SK-N-SH (cell line): ENCODE measurements at regions not wholly inside any gene's neighbourhood (a gene's known extent, or its start where the extent isn't known, plus 50 kb on each side); places are given as distances from the start of the nearest gene placed in this dataset.

Source experiments
- CTCF ChIA-PET: fragments of 300-600, 350-600 bp; formaldehyde crosslinking; extraction: SDS; loops from one replicate; lab custom pipeline; 2021; lab: Yijun Ruan, JAX
- POLR2A ChIA-PET: fragments of 350-600 bp; sonication (Branson Sonifier 250); formaldehyde crosslinking; extraction: SDS; loops from one replicate; lab custom pipeline; 2020; ENCODE audit warnings: antibody characterized with exemption, inconsistent platforms; lab: Yijun Ruan, JAX
- DNase-seq: peaks from one replicate; pipeline ENCODE4 v3.0.0; 2012
- H2AFZ ChIP-seq: fragments of 200-600 bp; sonication (generic); 2 replicates; pipeline ENCODE4 v1.8.1; 2016; ENCODE audit warnings: antibody characterized with exemption, mild to moderate bottlenecking, low read depth
- H3F3A ChIP-seq: fragments of 200-600 bp; sonication (generic); replicated peaks from 2 replicates; pipeline ENCODE3; 2016; ENCODE audit warnings: antibody characterized with exemption, mild to moderate bottlenecking; ENCODE audit not compliant: insufficient read depth
- H3K27ac ChIP-seq, 2 experiments: fragments of 200-500 bp in 1 of 2; fragments of 200-600 bp in 1 of 2; sonication (Bioruptor generic) in 1 of 2; sonication (generic), shearing (Covaris generic) in 1 of 2; 2 replicates each; pipeline versions ENCODE4 v1.5.1 to v1.6.1; 2014 to 2016; ENCODE audit warnings: low read depth in 2 of 2, inconsistent platforms in 1 of 2, low read length in 1 of 2, mild to moderate bottlenecking in 1 of 2, mixed read lengths in 1 of 2
- H3K27me3 ChIP-seq: fragments of 200-600 bp; sonication (generic), shearing (Covaris generic); 2 replicates; pipeline ENCODE4 v1.6.1; 2016; ENCODE audit warnings: mixed run types; ENCODE audit not compliant: insufficient read depth
- H3K36me3 ChIP-seq, 2 experiments: fragments of 200-500 bp in 1 of 2; fragments of 200-600 bp in 1 of 2; sonication (Bioruptor generic) in 1 of 2; sonication (generic) in 1 of 2; replicated peaks in 1 of 2; 2 replicates each; pipeline versions ENCODE3 to v1.5.1; 2014 to 2016; ENCODE audit warnings: low read length in 1 of 2, mild to moderate bottlenecking in 1 of 2; ENCODE audit not compliant: insufficient read depth in 2 of 2, control insufficient read depth in 1 of 2
- H3K4me1 ChIP-seq, 2 experiments: fragments of 200-500 bp in 1 of 2; fragments of 200-600 bp in 1 of 2; sonication (Bioruptor generic) in 1 of 2; sonication (generic), shearing (Covaris generic) in 1 of 2; 2 replicates each; pipeline versions ENCODE4 v1.5.1 to v1.6.1; 2014 to 2016; ENCODE audit warnings: low read depth in 1 of 2, low read length in 1 of 2, mixed run types in 1 of 2; ENCODE audit not compliant: insufficient read depth in 2 of 2, control insufficient read depth in 1 of 2
- H3K4me2 ChIP-seq: fragments of 200-600 bp; sonication (generic), shearing (Covaris generic); 2 replicates; pipeline ENCODE4 v1.6.1; 2017; ENCODE audit warnings: mixed run types
- H3K4me3 ChIP-seq, 2 experiments: fragments of 200-500 bp in 1 of 2; fragments of 200-600 bp in 1 of 2; sonication (Bioruptor generic) in 1 of 2; sonication (generic), shearing (Covaris generic) in 1 of 2; 2 replicates each; pipeline versions ENCODE4 v1.5.1 to v1.8.1; 2014 to 2016; ENCODE audit warnings: low read depth in 2 of 2, inconsistent platforms in 1 of 2, low read length in 1 of 2, mild to moderate bottlenecking in 1 of 2, mixed read lengths in 1 of 2, moderate library complexity in 1 of 2
- H3K79me2 ChIP-seq: fragments of 200-600 bp; sonication (generic); 2 replicates; pipeline ENCODE4 v1.8.1; 2017; ENCODE audit warnings: mild to moderate bottlenecking; ENCODE audit not compliant: insufficient read depth
- H3K9ac ChIP-seq: fragments of 200-600 bp; sonication (generic); 2 replicates; pipeline ENCODE4 v1.6.1; 2017; ENCODE audit warnings: mixed run types
- H3K9me2 ChIP-seq: fragments of 200-600 bp; sonication (generic); 2 replicates; pipeline ENCODE4 v1.6.1; 2017; ENCODE audit warnings: mixed run types
- H3K9me3 ChIP-seq: fragments of 200-600 bp; sonication (generic); 2 replicates; pipeline ENCODE4 v1.6.1; 2017; ENCODE audit warnings: mixed run types, mild to moderate bottlenecking, moderate library complexity
- H4K20me1 ChIP-seq: fragments of 200-600 bp; sonication (generic); 2 replicates; pipeline ENCODE4 v1.6.1; 2017; ENCODE audit warnings: mild to moderate bottlenecking, mixed run types; ENCODE audit not compliant: insufficient read depth
- CTCF ChIP-seq: fragments of 200-600 bp; sonication (generic); IDR thresholded peaks from 2 replicates; pipeline ENCODE4 v1.6.1; 2017; ENCODE audit warnings: antibody characterized with exemption, mild to moderate bottlenecking, moderate library complexity
- EP300 ChIP-seq, 2 experiments: IDR thresholded peaks; 2 replicates each; pipeline versions ENCODE4 v1.4.0 to v1.6.1; 2012; ENCODE audit warnings: borderline replicate concordance in 1 of 2, low read depth in 1 of 2, low read length in 1 of 2
- FOXJ3 ChIP-seq: sonication (generic); formaldehyde crosslinking; IDR thresholded peaks from 2 replicates; pipeline ENCODE4 v1.5.1; 2020; ENCODE audit warnings: mild to moderate bottlenecking, missing genetic modification reagents
- JUND ChIP-seq: IDR thresholded peaks from 2 replicates; pipeline ENCODE4 v1.4.0; 2012
- MAX ChIP-seq: IDR thresholded peaks from 2 replicates; pipeline ENCODE4 v1.4.0; 2012; ENCODE audit warnings: low read depth
- RAD21 ChIP-seq: IDR thresholded peaks from 2 replicates; pipeline ENCODE4 v1.6.1; 2012; ENCODE audit warnings: mild to moderate bottlenecking, low read length
- SIN3A ChIP-seq: IDR thresholded peaks from 2 replicates; pipeline ENCODE4 v1.6.1; 2012; ENCODE audit warnings: low read depth, mild to moderate bottlenecking, low read length, moderate library complexity, borderline replicate concordance
- SMC3 ChIP-seq: IDR thresholded peaks from 2 replicates; pipeline ENCODE4 v1.6.1; 2012; ENCODE audit warnings: low read depth, low read length, improper control_type of control experiment
- TAF1 ChIP-seq: IDR thresholded peaks from 2 replicates; pipeline ENCODE4 v1.6.1; 2012; ENCODE audit warnings: low read depth, mild to moderate bottlenecking, low read length, moderate library complexity, borderline replicate concordance
- TCF12 ChIP-seq: IDR thresholded peaks from 2 replicates; pipeline ENCODE4 v1.4.0; 2012
- USF1 ChIP-seq: IDR thresholded peaks from 2 replicates; pipeline ENCODE4 v1.4.0; 2012; ENCODE audit warnings: low read depth, borderline replicate concordance
- USF2 ChIP-seq: fragments of 150-350 bp; IDR thresholded peaks from 2 replicates; pipeline ENCODE4 v1.6.1; 2017; ENCODE audit warnings: antibody characterized with exemption, low read length, low read depth, borderline replicate concordance
- YY1 ChIP-seq: IDR thresholded peaks from 2 replicates; pipeline ENCODE4 v1.4.0; 2012; ENCODE audit warnings: low read depth, mild to moderate bottlenecking
- ZBTB33 ChIP-seq: IDR thresholded peaks from 2 replicates; pipeline ENCODE4 v1.4.0; 2012; ENCODE audit warnings: low read depth, borderline replicate concordance
- WGBS: methylation state at CpG from one replicate; pipeline ENCODE4 v1.1.6; 2017; ENCODE audit warnings: low lambda C conversion rate; 5-methylcytosine and 5-hydroxymethylcytosine counted together

- TF ChIP-seq TAF1 (no peak), YY1 (no peak)
Measured at GRCh38 chr12:28941248-28941647, 207.8 kb upstream of the FAR2 start (continued).

- TF ChIP-seq USF1 (no peak), RAD21 (no peak), TCF12 (no peak), SMC3 (no peak), TAF1 (no peak), ZBTB33 (no peak), FOXJ3 (CRISPR knock-in tag) (no peak), YY1 (no peak), EP300 (IDR thresholded peaks at IDR 0.05; ENCODE audit: borderline replicate concordance in 1 of 2, low read depth in 1 of 2, low read length in 1 of 2) (no peak), MAX (no peak), SIN3A (no peak), USF2 (no peak), JUND (no peak), CTCF (no peak)
- H3K9me3 ChIP-seq: no peaks in the 10 kb centered on the region
- H3K27ac ChIP-seq: no peak overlapping the region
- no peaks in the 10 kb centered on the region for H3K9me2 ChIP-seq
- no peak overlapping the region for H3K4me3 ChIP-seq
- H2AFZ ChIP-seq: no peak overlapping the region
- WGBS: 76% methylated on average over 6 of the region's 6 CpGs
- no peak overlapping the region for H3K4me2 ChIP-seq
- no peaks in the 10 kb centered on the region for H3K79me2 ChIP-seq
- H3F3A ChIP-seq: no peaks in the 10 kb centered on the region
- H3K4me1 ChIP-seq: no peaks in the 10 kb centered on the region
- no peaks in the 10 kb centered on the region for H3K27me3 ChIP-seq
- ChIA-PET POLR2A (no interaction called here), CTCF (no interaction called here)
- H4K20me1 ChIP-seq: no peaks in the 10 kb centered on the region
- H3K9ac ChIP-seq: no peak overlapping the region
- no peak for DNase-seq
- H3K36me3 ChIP-seq: no peaks in the 10 kb centered on the region
Measured at GRCh38 chr12:28946361-28946760, 202.7 kb upstream of the FAR2 start.
